Stimulated activated CD8-positive, alpha-beta memory T cell treated with anti-CD3 and anti-CD28 coated beads, Interleukin-7, amount 100 ng/mL, for 48 hours (primary cell): ENCODE measurements at regions not wholly inside any gene's neighbourhood (a gene's known extent, or its start where the extent isn't known, plus 50 kb on each side); places are given as distances from the start of the nearest gene placed in this dataset.

Experiments
- DNase-seq, 2 donors: peaks; one replicate each; pipeline ENCODE4 v3.0.0-alpha.2; 2020; ENCODE audit warnings: low read depth in 1 of 2; ENCODE audit errors: extremely low read depth in 1 of 2

DNA sequence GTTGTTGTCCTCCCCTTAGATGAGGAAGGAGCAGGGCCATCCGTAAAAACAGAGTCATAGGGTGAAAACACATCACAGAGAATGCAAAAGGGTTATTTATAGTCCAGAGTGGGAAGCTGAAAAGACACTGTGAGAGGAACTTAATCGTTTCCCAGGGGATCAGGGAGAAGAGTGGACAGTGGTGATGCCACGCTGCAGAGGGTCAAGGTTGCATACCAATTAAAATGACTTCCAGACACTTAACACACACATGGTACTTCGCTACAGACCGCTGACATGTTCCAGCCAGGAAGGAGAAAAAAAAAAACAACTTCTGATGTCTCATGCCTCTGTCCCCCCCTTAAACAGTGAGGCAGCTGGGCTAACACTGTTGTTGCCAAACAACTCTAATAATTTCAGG, 713.8 kb upstream of the RBFOX1 start:
- DNase-seq, result no peak

DNA sequence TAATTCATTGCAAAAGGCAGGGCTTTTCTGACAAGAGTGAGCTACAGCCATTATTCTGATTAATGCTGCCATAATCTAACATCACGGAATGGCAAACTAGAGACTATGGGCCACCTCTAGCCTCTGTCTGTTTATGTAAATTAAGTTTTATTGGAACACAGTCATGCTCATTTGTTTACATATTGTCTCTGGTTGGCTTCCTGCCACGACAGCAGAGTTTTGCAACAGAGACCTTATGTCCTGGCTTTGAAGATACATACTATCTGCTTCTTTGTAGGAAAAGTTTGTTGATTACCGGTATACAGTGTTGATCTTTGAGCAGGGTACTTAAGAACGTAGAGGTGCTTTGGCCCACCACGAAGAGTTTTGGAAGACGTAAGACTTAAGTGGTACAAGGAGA, 715.9 kb upstream of the RBFOX1 start:
- no peak for DNase-seq

DNA sequence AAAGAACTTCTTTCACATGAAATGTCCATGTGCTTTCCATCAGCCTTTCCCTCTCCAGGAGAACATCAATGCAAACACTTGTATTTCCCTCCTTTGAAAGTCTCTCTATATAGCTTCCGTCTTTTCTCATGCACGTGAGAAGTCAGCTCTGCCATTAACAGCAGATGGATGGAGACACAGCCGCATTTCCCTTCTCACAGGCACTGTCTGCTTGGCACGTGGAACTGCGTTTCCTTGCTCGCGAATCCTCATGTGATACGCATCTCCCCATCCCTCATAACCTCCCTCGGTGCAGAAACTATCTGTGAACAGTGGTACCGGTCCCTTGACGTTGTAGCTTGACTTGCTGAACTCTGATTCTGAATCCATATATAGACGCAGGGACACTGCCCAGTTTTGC, 717.0 kb upstream of the RBFOX1 start:
- DNase-seq, result no peak

- no peak for DNase-seq
Observed at GRCh38 chr16:6611535-6611934, 721.1 kb upstream of the RBFOX1 start.

GRCh38 chr16:6605490-6605889, 727.2 kb upstream of the RBFOX1 start:
- DNase-seq, result no peak

DNA sequence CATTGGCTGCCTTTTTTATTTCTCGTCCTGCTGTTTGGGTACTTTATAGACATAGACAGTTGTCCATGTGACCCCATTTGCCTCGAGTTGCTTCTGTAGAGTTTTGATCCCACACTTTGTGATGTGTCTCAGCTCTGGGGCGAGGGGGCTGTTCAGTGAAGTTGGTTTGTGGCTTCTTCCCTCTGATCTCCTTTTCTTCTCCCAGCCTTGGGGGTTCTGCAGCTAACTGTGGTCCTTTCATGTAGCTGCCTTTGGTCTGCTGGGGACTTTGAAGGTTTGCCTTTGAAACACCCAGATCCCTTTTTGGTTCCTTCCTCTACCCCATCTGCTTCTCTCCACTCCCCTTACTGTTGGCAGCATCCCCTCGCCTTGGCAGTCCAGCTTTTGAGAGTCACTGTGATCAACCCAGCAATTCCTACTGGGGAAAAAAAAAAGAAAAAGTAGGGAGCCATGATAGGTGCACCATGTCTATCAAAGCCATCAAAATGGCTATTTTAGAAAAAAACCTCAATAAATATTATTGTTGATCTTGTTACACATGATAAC, 728.8 kb upstream of the RBFOX1 start:
- DNase-seq, result no peak

DNA sequence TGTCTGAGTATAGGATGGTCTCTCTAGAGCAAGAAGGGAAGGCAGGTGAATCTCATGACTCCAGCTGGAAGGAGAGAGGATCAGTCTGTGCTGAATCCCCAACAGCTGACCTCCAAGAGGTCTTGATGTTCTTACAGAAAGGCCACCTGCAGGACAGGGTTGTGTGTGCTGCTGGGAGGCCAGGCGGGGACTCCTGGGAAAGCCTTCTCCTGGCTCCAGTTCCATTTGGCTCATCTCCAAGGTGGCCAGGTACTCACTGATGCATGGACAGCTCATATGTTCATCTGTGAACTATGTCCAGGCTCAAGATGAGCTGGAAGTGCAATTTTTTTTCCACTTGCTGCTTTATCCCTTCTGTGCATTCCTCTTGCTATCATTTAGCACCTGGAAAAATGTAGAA, 730.2 kb upstream of the RBFOX1 start:
- no peak for DNase-seq

DNA sequence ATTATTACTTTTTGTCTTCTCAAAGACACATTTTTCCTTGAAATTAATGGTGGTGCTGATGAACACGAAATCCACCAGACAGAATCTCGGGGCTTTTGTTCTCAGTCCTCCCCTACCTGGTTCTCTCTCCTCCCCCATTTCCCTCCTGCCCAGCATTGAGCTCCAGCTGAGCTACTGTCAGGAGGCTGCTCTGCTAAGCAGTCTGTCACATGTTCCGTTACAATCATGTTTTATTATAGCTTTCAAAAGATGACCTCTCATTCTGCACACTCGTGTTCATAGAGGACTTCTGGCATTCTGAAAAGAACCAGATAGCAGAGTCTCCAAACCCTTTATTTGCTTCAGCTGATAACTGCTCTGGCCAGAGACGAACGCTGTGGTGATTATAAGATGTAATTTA, 732.5 kb upstream of the RBFOX1 start:
- no peak for DNase-seq

DNA sequence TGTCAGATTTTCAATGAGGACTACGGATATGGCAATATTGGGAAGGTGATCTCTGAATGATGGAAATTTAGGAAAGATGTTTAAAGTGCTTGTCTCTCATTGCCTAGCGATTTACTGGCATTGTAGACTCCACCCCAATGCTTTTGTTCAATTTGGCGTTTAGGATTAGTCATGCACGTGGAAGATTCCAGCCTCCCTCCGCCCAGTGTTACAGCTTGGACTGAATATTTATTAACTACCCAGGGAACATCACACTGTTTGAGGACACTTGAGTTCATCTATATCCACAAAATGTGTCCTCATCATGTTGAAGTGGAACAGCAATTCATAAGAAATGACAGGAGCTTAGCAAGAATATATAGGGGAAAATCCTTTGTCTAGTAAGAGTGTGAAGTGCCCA, 738.8 kb upstream of the RBFOX1 start:
- no peak for DNase-seq

DNA sequence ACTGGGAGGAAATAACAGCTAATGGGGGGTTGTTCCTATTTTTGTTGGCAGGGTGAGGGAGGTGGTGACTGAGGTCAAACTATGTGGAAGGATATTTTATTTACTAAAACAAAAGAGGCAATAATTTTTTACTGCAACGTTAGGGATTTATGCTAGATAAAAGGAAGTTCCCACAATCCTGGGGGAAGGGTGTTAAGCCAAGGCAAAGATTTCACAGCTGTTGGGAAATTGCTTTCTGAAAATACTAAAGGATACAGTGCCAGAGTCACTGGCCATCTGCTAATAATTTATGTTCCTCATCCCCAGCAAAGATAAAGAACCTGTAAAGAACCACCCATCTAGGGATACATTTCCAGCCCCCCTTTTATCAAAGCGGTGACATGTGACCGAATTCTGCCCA, 756.0 kb upstream of the RBFOX1 start:
- DNase-seq, result no peak

DNA sequence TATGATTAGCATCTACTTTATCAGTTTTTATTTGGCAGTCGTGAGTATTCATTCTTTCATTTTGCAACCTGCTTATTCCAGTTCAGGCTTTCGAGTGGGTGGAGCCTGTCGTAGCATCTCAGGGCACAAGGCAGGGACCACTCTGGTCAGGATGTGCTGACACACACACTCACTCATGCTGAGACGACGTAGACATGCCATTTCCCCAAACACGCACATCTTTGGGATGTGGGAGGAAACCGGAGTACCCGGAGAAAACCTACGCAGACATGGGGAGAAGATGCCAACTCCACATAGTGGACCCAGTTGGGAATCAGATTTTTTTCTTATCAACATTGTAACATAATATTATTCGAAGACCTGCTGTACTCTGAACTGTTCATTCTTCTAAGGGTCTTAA, 756.5 kb upstream of the RBFOX1 start:
- no peak for DNase-seq

GRCh38 chr16:6574146-6574545, 758.5 kb upstream of the RBFOX1 start:
- DNase-seq, result no peak

GRCh38 chr16:6573577-6573976, 759.1 kb upstream of the RBFOX1 start:
- DNase-seq, result no peak

- DNase-seq, result no peak
Observed at GRCh38 chr16:6571044-6571443, 761.6 kb upstream of the RBFOX1 start.

DNA sequence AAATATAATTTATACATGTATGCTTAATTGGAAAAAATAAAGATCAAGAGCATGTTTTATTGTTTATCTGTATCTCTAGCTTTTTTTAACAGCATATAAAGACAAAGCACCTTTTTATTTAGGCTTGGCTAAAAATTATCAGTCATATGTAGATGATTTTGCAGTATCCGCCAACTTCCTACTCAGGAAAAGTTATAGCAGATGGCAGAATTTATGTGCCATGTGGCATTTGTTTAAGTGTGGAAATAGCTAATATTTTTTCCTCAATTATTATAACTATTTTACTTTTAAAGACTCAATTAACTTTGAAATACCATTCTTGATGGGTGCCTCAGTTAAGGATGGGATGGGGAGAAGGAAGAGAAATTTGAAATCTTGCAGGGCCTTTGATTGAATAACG, 762.1 kb upstream of the RBFOX1 start:
- no peak for DNase-seq

GRCh38 chr16:6562986-6563385, 769.7 kb upstream of the RBFOX1 start:
- DNase-seq, result no peak

DNA sequence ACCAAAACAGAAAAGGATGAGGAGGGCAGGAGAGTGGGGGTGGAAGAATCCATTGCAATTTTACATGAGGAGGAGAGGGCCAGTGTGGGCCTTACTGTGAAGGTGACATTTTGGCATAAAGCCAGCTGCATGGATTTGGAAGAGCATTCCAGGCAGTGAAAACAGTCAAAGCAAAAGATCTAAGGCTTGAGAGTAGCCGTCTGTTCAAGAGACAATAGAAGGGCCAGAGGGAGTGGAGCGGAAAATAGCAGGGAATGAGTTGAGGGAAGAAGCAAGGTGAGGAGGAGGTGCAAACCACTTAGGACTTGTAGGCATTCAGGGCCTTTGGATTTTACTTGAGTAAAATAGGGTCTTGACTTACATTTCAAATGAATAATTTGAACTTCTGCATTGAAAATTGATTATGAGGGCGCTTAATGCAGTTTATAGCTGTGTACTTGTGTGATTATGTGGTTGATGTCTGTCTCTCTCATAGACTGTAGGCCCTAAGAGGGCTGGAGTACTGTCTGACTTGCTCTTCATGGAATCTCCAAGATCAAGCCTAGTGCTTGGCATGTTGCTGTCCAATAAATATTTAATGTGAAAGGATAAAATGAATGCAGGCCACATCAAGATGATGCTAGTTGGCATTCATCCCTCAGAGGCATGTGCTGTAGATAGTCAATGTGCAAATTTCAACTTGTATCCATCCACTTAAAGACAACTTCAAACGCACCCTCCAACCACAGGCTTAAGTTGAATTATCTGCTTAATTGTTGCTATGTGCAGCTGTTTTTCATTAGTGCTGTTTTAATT, 772.1 kb upstream of the RBFOX1 start:
- no peak for DNase-seq

DNA sequence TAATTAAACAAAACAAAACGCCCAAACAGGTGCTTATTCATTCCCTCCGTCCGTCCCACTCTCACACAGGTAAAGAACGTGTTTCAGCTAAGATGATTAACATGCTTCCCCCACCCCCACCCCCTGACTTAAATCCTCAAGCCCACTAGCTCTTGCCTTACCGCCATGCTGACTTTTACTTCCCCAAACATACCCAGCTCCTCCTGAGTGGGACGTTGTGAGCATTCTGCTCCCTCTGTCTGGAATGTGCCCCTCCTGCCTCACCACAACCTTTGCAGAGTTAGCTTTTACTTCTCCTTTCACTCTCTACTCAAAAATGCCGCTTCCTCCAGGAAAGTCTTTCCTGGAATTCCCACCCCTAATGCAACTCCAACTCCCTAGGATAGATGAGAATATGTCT, 774.0 kb upstream of the RBFOX1 start:
- no peak for DNase-seq

DNA sequence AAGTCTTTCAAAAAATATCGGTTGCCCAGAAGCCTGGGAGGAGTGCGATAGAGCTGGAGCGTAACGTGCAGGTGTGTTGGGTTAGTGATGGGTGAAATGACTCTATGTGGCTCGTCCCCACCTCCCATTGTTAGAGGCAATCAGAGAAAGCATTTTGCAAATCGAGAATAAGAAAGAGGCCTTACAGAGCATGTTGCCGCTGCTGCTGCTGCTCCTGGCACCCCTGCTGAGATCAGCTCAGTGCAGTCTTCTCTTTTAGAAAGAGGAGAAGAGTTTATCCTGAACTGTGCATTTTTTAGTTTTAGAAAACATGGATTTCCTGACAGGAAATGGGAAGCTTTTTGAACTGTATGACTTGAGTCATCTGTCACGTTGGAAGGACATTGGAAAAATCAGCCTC, 774.5 kb upstream of the RBFOX1 start:
- no peak for DNase-seq

- DNase-seq, result no peak
Observed at GRCh38 chr16:6557353-6558023, 775.2 kb upstream of the RBFOX1 start.

DNA sequence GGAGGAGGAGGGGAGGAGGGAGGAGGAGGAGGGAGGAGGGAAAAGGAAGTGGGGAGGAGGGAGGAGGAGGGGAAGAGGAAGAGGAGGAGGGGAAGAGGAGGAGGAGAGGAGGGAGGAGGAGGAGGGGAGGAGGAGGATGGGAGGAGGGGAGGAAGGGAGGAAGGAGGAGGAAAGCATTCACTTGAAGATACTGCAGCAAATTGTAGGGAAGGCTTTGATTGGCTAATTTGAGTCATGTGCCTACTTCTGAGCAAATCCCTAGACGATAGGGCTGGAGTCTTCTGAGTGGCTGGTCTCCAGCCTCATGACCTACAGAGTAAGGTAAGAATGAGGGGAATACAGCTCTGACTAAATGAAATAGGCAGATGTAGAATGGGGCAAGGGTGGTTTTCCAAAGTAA, 783.2 kb upstream of the RBFOX1 start:
- no peak for DNase-seq

DNA sequence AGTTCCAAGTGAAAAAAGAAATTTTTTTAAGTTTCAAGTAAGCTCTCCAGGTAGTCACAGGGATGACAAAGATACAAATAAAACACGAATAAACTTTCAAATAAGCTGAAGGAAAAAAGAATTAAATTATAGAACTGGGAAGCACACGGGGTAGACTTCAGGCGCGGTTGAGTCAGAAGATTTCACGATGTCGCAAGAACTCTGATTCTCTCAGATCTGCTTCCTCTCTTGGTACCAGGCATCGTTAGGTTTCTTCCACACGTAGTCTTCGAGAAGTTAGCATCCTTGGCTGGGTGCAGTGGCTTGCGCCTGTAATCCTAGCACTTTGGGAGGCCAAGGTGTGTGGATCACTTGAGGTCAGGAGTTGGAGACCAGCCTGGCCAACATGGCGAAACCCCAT, 784.1 kb upstream of the RBFOX1 start:
- no peak for DNase-seq
